Fibroblast of lung (primary cell): ENCODE measurements at regions not wholly inside any gene's neighbourhood (a gene's known extent, or its start where the extent isn't known, plus 50 kb on each side); places are given as distances from the start of the nearest gene placed in this dataset.

ENCODE experiments used
- CTCF ChIP-seq, 2 donors: IDR thresholded peaks in 1 of 2; conservative IDR thresholded peaks in 1 of 2; 1 replicate in 1 of 2; 2 replicates in 1 of 2; pipeline ENCODE4 v1.5.1; 2011 to 2012; ENCODE audit warnings: low read length in 2 of 2, control low read depth in 1 of 2, inconsistent platforms in 1 of 2, low read depth in 1 of 2, mild to moderate bottlenecking in 1 of 2
- EZH2 ChIP-seq: IDR thresholded peaks from 2 replicates; pipeline ENCODE4 v1.5.1; 2012; ENCODE audit warnings: low read length, control low read depth, mild to moderate bottlenecking; ENCODE audit errors: missing control alignments

GRCh38 chr3:117409701-117410459 is 700.3 kb downstream of the TUSC7 start:
- TF ChIP-seq CTCF (conservative IDR thresholded peaks at IDR 0.05 in 1 of 2, IDR thresholded peaks at IDR 0.05 in 1 of 2; ENCODE audit: low read depth in 1 of 2, low read length in 2 of 2), result no peak
- TF ChIP-seq EZH2, result no peak
